ENCODE measurements at regions not wholly inside any gene's neighbourhood (a gene's known extent, or its start where the extent isn't known, plus 50 kb on each side); places are given as distances from the start of the nearest gene placed in this dataset.

DNA sequence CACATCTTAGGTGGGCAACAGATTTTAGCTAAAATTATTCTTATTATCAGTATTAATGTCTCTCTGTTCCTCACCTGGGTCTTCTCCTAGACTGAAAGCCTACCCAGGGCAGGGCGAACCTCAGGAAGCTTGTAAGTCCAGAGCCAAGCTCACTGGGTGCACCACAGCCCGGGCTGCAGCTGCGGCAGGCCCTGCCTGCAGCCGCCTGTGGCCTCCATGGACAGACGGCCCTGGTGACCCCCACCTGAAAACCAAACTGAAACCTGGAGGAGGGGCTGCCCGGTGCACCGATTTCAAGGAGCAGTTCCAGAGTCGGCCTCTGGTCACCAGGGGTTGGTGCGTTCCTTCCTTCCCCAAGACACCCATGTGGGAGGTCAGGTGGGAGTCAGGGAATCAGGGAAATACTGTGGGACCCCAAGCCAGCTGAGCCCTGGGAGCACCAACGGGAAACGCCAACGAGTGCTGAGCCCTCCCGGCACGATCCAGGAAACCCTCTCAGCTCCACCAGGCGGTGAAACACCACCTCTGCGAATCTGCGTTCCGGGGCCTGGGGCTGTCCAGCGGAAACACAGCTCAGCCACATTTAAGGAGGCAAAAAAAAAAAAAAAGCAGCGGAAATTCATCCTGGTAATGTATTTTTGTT, 68.6 kb upstream of the PPP1R26 start:
- TF ChIP-seq, protein P1, sequence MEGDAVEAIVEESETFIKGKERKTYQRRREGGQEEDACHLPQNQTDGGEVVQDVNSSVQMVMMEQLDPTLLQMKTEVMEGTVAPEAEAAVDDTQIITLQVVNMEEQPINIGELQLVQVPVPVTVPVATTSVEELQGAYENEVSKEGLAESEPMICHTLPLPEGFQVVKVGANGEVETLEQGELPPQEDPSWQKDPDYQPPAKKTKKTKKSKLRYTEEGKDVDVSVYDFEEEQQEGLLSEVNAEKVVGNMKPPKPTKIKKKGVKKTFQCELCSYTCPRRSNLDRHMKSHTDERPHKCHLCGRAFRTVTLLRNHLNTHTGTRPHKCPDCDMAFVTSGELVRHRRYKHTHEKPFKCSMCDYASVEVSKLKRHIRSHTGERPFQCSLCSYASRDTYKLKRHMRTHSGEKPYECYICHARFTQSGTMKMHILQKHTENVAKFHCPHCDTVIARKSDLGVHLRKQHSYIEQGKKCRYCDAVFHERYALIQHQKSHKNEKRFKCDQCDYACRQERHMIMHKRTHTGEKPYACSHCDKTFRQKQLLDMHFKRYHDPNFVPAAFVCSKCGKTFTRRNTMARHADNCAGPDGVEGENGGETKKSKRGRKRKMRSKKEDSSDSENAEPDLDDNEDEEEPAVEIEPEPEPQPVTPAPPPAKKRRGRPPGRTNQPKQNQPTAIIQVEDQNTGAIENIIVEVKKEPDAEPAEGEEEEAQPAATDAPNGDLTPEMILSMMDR (IDR thresholded peaks at IDR 0.05; ENCODE audit: low read depth, low read length) = no peak
- TF ChIP-seq POLR2A (IDR thresholded peaks at IDR 0.05; ENCODE audit: extremely low read depth, insufficient read length) = no peak

Measured in NB4 (cell line).